BLaER1 treated with 17β-estradiol and CSF1 and Interleukin-3, amounts not matched to agents 10 nM and 100 nM (cell line): ENCODE measurements at regions not wholly inside any gene's neighbourhood (a gene's known extent, or its start where the extent isn't known, plus 50 kb on each side); places are given as distances from the start of the nearest gene placed in this dataset.

Experiments
- H3K27ac ChIP-seq, 11 experiments: shearing (Covaris generic); formaldehyde crosslinking; 2 replicates each; pipeline ENCODE4 v1.8.1; 2022
- H3K27me3 ChIP-seq, 11 experiments: shearing (Covaris generic); formaldehyde crosslinking; 2 replicates each; pipeline ENCODE4 v1.8.1; 2022
- H3K36me3 ChIP-seq, 11 experiments: shearing (Covaris generic); formaldehyde crosslinking; 2 replicates each; pipeline ENCODE4 v1.8.1; 2022
- H3K4me1 ChIP-seq, 10 experiments: shearing (Covaris generic); formaldehyde crosslinking; 2 replicates each; pipeline ENCODE4 v1.8.1; 2022
- H3K4me2 ChIP-seq, 11 experiments: shearing (Covaris generic); formaldehyde crosslinking; 2 replicates each; pipeline ENCODE4 v1.8.1; 2022
- H3K4me3 ChIP-seq, 10 experiments: shearing (Covaris generic); formaldehyde crosslinking; 2 replicates each; pipeline ENCODE4 v1.8.1; 2022
- H3K9ac ChIP-seq, 11 experiments: shearing (Covaris generic); formaldehyde crosslinking; 2 replicates each; pipeline ENCODE4 v1.8.1; 2022
- H3K9me3 ChIP-seq, 11 experiments: shearing (Covaris generic); formaldehyde crosslinking; replicated peaks in 1 of 11; 2 replicates each; pipeline ENCODE4 v1.8.1; 2022
- H4K20me1 ChIP-seq, 11 experiments: shearing (Covaris generic); formaldehyde crosslinking; 2 replicates each; pipeline ENCODE4 v1.8.1; 2022
- Cebpa-rat ChIP-seq, 11 experiments: shearing (Covaris generic); IDR thresholded peaks; 2 replicates each; pipeline ENCODE4 v1.8.1; 2022

DNA sequence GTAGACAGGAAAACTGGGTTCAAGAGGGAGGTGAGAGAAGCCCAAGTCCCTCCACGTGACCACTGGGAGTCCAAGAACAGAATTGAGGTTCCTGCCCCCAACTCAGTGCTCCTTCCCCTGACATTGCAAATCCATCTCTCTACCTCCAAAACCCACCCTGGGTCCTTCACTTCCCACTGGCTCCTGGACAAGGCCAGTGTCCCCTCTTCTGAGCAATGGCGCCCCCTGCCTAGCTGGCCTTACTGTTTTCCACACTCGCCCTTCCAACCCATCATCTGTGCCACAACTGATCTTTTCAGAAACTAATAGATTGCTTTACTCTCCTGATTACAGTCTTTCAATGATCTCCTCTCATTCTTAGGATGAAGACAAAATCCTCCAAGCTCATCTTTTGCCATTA, 200.3 kb downstream of the ANKRD60 start:
- H3K27ac ChIP-seq = no peak overlapping the region
- no peaks in the 10 kb centered on the region for H3K36me3 ChIP-seq
- TF ChIP-seq Cebpa-rat (IDR thresholded peaks at IDR 0.05) = no peak
- no peaks in the 10 kb centered on the region for H4K20me1 ChIP-seq
- no peak overlapping the region for H3K4me2 ChIP-seq
- H3K27me3 ChIP-seq = no peaks in the 10 kb centered on the region
- no peak overlapping the region for H3K9ac ChIP-seq
- H3K9me3 ChIP-seq = no peaks in the 10 kb centered on the region
- no peak overlapping the region for H3K4me3 ChIP-seq
- peaks cover 0 to 17% (median 5%) of the 10 kb centered on the region in 10 experiments; a peak in 11 of 20 replicates for H3K4me1 ChIP-seq

DNA sequence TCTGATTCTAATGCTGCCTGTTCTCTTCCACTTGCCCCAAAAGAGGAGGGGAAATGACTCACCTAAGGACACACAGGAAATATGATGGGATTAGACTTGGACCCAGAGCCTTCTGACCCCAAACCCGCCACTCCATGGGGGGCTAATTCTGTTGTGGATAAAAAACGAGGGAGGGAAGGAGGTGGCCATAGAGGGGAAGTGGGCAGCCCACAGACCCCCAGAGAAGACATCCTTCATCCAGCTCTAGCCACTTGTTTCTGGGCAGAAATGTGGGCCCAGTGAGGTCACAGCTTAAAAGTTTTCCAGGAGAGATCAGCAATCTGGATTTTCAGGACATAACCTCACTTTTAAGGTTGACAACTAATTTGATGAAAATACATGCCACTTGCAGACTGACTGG, 202.1 kb downstream of the ANKRD60 start:
- H4K20me1 ChIP-seq = no peaks in the 10 kb centered on the region
- TF ChIP-seq Cebpa-rat (IDR thresholded peaks at IDR 0.05) = no peak

DNA sequence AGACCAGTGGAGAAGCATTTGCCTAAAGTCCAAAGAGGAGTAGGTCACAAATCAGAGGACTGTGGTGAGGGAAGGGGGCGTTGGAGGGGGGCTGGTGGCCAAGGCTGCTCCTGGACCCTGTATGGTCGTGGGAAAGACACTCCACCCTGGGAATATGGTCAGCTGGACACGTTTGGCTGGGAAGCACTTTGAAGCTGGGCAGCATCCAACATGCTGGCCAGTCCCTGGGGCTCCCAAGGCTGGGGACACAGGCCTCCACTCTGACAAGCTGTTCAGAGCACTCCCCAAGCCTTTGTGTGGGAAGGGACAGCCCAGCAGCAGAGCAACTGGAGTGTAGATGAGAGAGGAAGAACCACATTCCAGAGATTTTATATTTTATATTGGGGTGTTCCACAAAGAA, 203.2 kb downstream of the ANKRD60 start:
- no peak for TF ChIP-seq Cebpa-rat (IDR thresholded peaks at IDR 0.05)
- Histone ChIP-seq H3K4me2 (no peak overlapping the region), H3K4me3 (no peak overlapping the region), H3K9ac (no peak overlapping the region), H3K9me3 (no peaks in the 10 kb centered on the region), H3K27ac (no peak overlapping the region), H3K4me1 (peaks cover 10 to 17% (median 15%) of the 10 kb centered on the region in 10 experiments), H3K36me3 (no peaks in the 10 kb centered on the region), H3K27me3 (no peaks in the 10 kb centered on the region), H4K20me1 (no peaks in the 10 kb centered on the region)

More for the DNA sequence above, 202.1 kb downstream of the ANKRD60 start:
- Histone ChIP-seq H3K9me3 (no peaks in the 10 kb centered on the region), H3K4me1 (peaks cover 0 to 6% (median 4%) of the 10 kb centered on the region in 10 experiments; a peak in 17 of 20 replicates), H3K9ac (no peak overlapping the region), H3K36me3 (no peaks in the 10 kb centered on the region), H3K27ac (no peak overlapping the region), H3K4me3 (no peak overlapping the region), H3K4me2 (no peak overlapping the region), H3K27me3 (no peaks in the 10 kb centered on the region)

DNA sequence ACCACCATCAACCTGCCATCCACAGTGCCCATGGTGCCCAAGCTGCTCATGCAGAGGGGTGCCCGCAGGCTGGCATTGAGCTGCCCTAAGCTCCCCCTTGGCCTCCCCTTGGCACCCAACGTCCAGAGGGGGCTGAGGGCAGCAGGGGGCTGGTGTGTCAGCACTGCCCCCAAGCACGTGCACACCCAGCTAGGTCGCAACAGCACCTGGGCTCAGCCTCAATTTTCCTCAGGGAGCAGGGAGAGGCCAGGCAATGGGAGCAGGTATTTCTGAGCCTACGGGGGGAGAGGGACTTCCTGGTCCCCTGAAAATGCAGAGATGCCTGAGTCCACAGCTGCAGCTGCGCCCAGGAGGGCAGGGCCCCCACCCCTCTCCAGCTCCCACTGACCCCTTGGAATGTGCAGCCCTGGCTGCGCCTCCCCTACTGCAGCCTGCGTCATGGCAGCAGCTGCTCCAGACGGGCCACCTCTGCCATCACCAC, 204.2 kb downstream of the ANKRD60 start:
- no peak overlapping the region for H3K9ac ChIP-seq
- H3K4me3 ChIP-seq = no peak overlapping the region
- no peaks in the 10 kb centered on the region for H3K27me3 ChIP-seq
- no peak overlapping the region for H3K4me2 ChIP-seq
- TF ChIP-seq Cebpa-rat (IDR thresholded peaks at IDR 0.05) = no peak
- H3K36me3 ChIP-seq = no peaks in the 10 kb centered on the region
- no peaks in the 10 kb centered on the region for H4K20me1 ChIP-seq
- peaks cover 12 to 26% (median 25%) of the 10 kb centered on the region in 10 experiments for H3K4me1 ChIP-seq
- H3K9me3 ChIP-seq = no peaks in the 10 kb centered on the region
- no peak overlapping the region for H3K27ac ChIP-seq

DNA sequence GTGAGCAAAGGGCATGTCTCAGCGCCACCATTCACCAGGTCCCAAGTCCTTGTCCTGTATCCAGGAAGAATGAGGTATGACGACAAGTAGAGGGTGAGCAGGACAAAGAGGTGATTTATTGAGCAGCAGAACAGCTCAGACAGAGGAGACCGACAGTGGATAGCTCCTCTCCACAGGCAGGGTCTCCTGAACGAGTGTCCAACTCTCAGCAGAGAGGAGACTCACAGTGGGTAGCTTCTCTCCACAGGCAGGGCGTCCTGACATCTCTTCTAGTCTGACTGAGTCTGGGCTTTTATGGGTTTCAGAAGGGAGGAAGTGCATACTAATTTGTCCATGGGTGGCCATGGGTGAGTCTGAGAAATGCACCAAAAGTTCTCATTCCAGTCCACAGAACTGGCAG, 204.7 kb downstream of the ANKRD60 start:
- no peak overlapping the region for H3K4me3 ChIP-seq
- no peak overlapping the region for H3K27ac ChIP-seq
- TF ChIP-seq Cebpa-rat (IDR thresholded peaks at IDR 0.05) = no peak

DNA sequence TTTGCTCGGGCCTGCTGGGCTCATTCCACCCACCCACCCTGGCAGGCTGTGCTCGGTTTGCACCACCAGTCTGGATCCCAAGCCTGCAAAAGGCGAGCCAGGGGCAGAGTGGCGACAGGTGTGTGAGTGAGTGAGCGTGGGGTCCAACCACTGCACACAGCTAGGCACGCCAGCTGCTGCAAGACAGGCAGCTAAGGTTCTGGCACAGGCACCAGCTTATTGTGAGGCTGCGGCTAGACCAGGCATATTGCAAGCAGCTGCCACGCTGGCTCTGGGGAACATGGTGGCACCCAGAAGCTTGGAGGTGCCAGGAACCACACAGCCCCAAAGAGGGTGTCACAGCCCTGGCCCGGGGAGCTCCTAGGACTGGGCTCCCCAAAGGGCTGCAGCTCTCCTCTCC, 205.1 kb downstream of the ANKRD60 start:
- H3K27ac ChIP-seq = no peak overlapping the region
- TF ChIP-seq Cebpa-rat (IDR thresholded peaks at IDR 0.05) = no peak
- H3K4me2 ChIP-seq = no peak overlapping the region
- H3K4me1 ChIP-seq = peaks cover 12 to 36% (median 34%) of the 10 kb centered on the region in 10 experiments
- no peaks in the 10 kb centered on the region for H3K9me3 ChIP-seq
- H3K36me3 ChIP-seq = no peaks in the 10 kb centered on the region
- no peak overlapping the region for H3K4me3 ChIP-seq
- H4K20me1 ChIP-seq = no peaks in the 10 kb centered on the region
- H3K9ac ChIP-seq = no peak overlapping the region
- no peaks in the 10 kb centered on the region for H3K27me3 ChIP-seq

More for the DNA sequence above, 204.7 kb downstream of the ANKRD60 start:
- Histone ChIP-seq H3K27me3 (no peaks in the 10 kb centered on the region), H3K4me2 (no peak overlapping the region), H3K4me1 (peaks cover 12 to 31% (median 30%) of the 10 kb centered on the region in 10 experiments), H3K36me3 (no peaks in the 10 kb centered on the region), H3K9me3 (no peaks in the 10 kb centered on the region), H3K9ac (no peak overlapping the region), H4K20me1 (no peaks in the 10 kb centered on the region)

DNA sequence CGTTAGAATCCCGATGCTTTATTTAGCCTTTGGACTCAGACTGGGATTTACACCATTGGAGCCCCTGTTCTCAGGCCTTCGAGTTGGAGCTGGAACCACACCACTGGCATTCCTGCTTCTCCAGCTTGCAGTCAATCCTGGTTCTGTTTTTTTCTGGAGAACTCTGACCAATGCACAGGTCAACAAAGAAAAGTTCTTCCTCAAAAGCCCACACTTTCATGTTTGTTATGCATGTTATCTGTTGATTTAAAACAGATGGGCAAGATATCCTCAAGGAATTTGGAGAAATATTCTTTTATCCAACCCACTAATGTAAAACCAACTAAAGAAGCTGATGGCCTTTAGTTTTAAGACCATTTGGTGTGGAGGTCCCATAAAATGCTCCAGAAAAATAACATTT, 205.7 kb downstream of the ANKRD60 start:
- H3K27me3 ChIP-seq = no peaks in the 10 kb centered on the region
- H3K4me3 ChIP-seq = no peak overlapping the region
- H3K9ac ChIP-seq = no peak overlapping the region
- H4K20me1 ChIP-seq = no peaks in the 10 kb centered on the region
- H3K9me3 ChIP-seq = no peaks in the 10 kb centered on the region
- no peaks in the 10 kb centered on the region for H3K36me3 ChIP-seq
- peaks cover 18 to 42% (median 41%) of the 10 kb centered on the region in 10 experiments for H3K4me1 ChIP-seq
- no peak for TF ChIP-seq Cebpa-rat (IDR thresholded peaks at IDR 0.05)
- H3K27ac ChIP-seq = no peak overlapping the region
- H3K4me2 ChIP-seq = no peak overlapping the region

DNA sequence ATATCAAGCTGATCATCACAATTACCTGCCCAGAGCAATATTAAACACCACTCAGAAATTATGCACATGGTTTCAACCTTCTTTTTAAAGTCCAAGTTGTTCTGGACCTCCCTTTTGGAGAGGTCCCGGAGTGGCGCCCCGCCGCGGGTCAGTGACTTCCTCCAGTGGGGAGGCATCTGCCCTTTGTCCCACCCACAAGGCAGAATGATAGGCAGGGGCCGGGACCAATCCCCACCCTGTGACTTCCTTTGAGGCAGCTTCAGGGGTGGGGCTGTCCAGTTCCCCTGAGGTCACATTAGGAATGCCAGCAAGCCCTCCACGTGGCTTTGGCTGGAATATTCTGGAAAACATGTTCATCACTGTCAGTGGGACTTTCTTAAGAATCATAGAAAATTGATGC, 207.0 kb downstream of the ANKRD60 start:
- no peak for TF ChIP-seq Cebpa-rat (IDR thresholded peaks at IDR 0.05)
- Histone ChIP-seq H4K20me1 (no peaks in the 10 kb centered on the region), H3K27me3 (no peaks in the 10 kb centered on the region), H3K4me1 (peaks cover 19 to 50% (median 48%) of the 10 kb centered on the region in 10 experiments), H3K27ac (peak overlapping the region in 6 of 11 experiments; percentile 21 to 57 (median 52); a peak in 10 of 22 replicates), H3K4me2 (peak overlapping the region in 10 of 11 experiments; percentile 40 to 90 (median 76); a peak in 18 of 22 replicates), H3K9ac (no peak overlapping the region; a peak in 1 of 22 replicates), H3K9me3 (no peaks in the 10 kb centered on the region), H3K36me3 (no peaks in the 10 kb centered on the region), H3K4me3 (no peak overlapping the region)

DNA sequence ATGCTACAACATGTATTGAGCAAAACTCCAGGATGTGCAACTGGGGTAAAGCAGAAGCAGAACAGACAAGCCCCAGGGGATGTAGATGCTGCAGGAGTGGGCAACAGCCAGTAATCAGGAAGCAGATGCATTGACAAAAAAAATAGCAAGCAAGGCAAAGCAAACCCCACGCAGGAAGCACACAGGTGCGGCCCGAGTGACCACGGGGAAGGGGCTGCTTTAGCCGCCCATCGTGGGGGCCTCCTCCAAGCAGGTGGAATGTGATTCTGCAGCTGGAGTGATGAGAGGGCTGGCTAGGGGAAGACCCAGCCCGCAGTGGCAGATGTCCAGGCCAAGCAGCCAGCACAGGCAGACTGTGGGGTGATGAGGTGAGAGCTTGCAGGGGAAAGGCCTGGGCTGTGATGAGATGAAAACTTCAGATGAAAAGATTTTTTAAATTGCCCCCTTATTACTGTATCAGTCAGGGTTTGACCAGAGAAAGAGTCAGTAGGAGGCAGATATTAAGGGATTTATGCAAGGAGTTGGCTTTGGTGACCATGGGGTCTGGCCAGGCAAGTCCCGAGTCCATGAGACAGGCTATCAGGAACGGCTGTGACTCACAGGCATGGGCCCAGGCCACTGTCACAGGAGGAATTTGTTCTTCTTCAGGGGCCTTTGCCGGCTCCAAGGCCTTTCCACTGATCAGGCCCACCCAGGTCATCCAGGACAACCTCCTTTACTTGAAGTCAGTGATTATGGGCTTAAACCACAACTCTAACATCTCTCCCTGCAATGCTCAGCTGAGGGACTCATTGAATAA, 207.6 kb downstream of the ANKRD60 start:
- Histone ChIP-seq H3K4me1 (peaks cover 19 to 51% (median 48%) of the 10 kb centered on the region in 10 experiments), H3K9me3 (no peaks in the 10 kb centered on the region), H3K36me3 (no peaks in the 10 kb centered on the region), H4K20me1 (no peaks in the 10 kb centered on the region), H3K4me3 (0 out of 20 replicates have a peak overlapping the region, but pooled peaks of 1 of the 10 experiments have one; percentile 16), H3K9ac (peak overlapping the region in 3 of 11 experiments; percentile 2 to 28 (median 8); a peak in 2 of 22 replicates), H3K27ac (peak overlapping the region in 7 of 11 experiments; percentile 20 to 57 (median 52); a peak in 13 of 22 replicates), H3K4me2 (peak overlapping the region; percentile 40 to 90 (median 76)), H3K27me3 (no peaks in the 10 kb centered on the region)
- TF ChIP-seq Cebpa-rat (IDR thresholded peaks at IDR 0.05) = peak in 2 of 11 experiments; percentile 22 to 45; a peak in 2 of 22 replicates
